Keratinocyte (primary cell): ENCODE measurements at regions not wholly inside any gene's neighbourhood (a gene's known extent, or its start where the extent isn't known, plus 50 kb on each side); places are given as distances from the start of the nearest gene placed in this dataset.

Experiments used
- EZH2 ChIP-seq: IDR thresholded peaks from one replicate; pipeline ENCODE4 v1.6.1; 2012; ENCODE audit warnings: inconsistent platforms, mild to moderate bottlenecking, low read length, moderate library complexity
- TF ChIP-seq, protein P1 (sequence below), 3 experiments: IDR thresholded peaks in 1 of 3; conservative IDR thresholded peaks in 1 of 3; optimal IDR thresholded peaks in 1 of 3; 2 replicates in 2 of 3; 3 replicates in 1 of 3; pipeline versions ENCODE3 to v1.5.1; 2011; ENCODE audit warnings: low read length in 3 of 3, mild to moderate bottlenecking in 3 of 3, moderate library complexity in 2 of 3, control low read depth in 1 of 3, inconsistent platforms in 1 of 3; ENCODE audit not compliant: insufficient read depth in 2 of 3; ENCODE audit errors: extremely low read depth in 1 of 3

DNA sequence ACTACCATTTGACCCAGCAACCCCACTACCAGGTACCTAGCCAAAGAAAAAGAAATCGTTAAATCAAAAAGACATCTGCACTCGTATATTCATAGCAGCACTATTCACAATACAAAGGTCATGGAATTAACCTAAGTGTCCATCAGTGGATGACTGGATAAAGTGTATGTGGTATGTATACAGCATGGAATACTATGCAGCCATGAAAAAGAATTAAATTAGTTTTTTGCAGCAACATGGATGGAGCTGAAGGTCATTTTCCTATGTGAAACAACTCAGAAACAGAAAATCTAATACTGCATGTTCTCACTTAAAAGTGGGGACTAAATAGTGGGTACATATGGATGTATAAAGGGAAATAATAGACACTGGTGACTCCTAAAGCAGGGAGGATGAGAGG is 175.2 kb downstream of the ZIC4 start:
- TF ChIP-seq, protein P1, sequence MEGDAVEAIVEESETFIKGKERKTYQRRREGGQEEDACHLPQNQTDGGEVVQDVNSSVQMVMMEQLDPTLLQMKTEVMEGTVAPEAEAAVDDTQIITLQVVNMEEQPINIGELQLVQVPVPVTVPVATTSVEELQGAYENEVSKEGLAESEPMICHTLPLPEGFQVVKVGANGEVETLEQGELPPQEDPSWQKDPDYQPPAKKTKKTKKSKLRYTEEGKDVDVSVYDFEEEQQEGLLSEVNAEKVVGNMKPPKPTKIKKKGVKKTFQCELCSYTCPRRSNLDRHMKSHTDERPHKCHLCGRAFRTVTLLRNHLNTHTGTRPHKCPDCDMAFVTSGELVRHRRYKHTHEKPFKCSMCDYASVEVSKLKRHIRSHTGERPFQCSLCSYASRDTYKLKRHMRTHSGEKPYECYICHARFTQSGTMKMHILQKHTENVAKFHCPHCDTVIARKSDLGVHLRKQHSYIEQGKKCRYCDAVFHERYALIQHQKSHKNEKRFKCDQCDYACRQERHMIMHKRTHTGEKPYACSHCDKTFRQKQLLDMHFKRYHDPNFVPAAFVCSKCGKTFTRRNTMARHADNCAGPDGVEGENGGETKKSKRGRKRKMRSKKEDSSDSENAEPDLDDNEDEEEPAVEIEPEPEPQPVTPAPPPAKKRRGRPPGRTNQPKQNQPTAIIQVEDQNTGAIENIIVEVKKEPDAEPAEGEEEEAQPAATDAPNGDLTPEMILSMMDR (optimal IDR thresholded peaks at IDR 0.05 in 1 of 3, IDR thresholded peaks at IDR 0.05 in 1 of 3, conservative IDR thresholded peaks at IDR 0.05 in 1 of 3; ENCODE audit: extremely low read depth in 1 of 3, insufficient read depth in 2 of 3, low read length in 3 of 3), result no peak
- no peak for TF ChIP-seq EZH2
